WTC11 (cell line): ENCODE measurements at regions not wholly inside any gene's neighbourhood (a gene's known extent, or its start where the extent isn't known, plus 50 kb on each side); places are given as distances from the start of the nearest gene placed in this dataset.

Source experiments
- ATAC-seq: fragments of 200-7000 bp; cut with Tn5 transposase; 2 replicates; pipeline ENCODE4 v1.10.0; 2021; ENCODE audit warnings: mild to moderate bottlenecking, moderate library complexity
- CTCF ChIA-PET: fragments of 300-600 bp; sonication (Branson Sonifier 250); formaldehyde crosslinking; loops from one replicate; lab custom pipeline; 2021; ENCODE audit warnings: antibody characterized with exemption; lab: Charles Lee
- POLR2A ChIA-PET: fragments of 350-600 bp; sonication (Branson Sonifier 250); formaldehyde crosslinking; loops from one replicate; lab custom pipeline; 2021; ENCODE audit warnings: antibody characterized with exemption; lab: Charles Lee
- DNase-seq: peaks from one replicate; pipeline ENCODE4 v3.0.0; 2021; ENCODE audit warnings: low spot score
- H3K27ac Mint-ChIP-seq: 2 replicates; pipeline ENCODE4 v1.8.0; 2021; ENCODE audit warnings: mixed read lengths
- H3K27me3 Mint-ChIP-seq: 2 replicates; pipeline ENCODE4 v1.8.0; 2021; ENCODE audit warnings: low read depth, mild to moderate bottlenecking, moderate library complexity, mixed read lengths
- H3K36me3 Mint-ChIP-seq: 2 replicates; pipeline ENCODE4 v1.8.0; 2021; ENCODE audit warnings: mixed read lengths
- H3K4me1 Mint-ChIP-seq: 2 replicates; pipeline ENCODE4 v1.8.0; 2022; ENCODE audit warnings: mixed read lengths
- H3K4me3 Mint-ChIP-seq: 2 replicates; pipeline ENCODE4 v1.8.0; 2021; ENCODE audit warnings: mild to moderate bottlenecking, moderate library complexity, mixed read lengths
- H3K9me3 Mint-ChIP-seq: 2 replicates; pipeline ENCODE4 v1.8.0; 2021; ENCODE audit warnings: mixed read lengths
- CTCF ChIP-seq: fragments of 200-600 bp; IDR thresholded peaks from 2 replicates; pipeline ENCODE4 v1.8.0; 2022; ENCODE audit warnings: antibody characterized with exemption
- ELF4 ChIP-seq: sonication (generic); formaldehyde crosslinking; IDR thresholded peaks from 2 replicates; pipeline ENCODE4 v1.8.1; 2022; ENCODE audit warnings: low read depth, mild to moderate bottlenecking, moderate library complexity, missing genetic modification reagents
- EMX1 ChIP-seq: fragments of 250-450 bp; sonication (Bioruptor Pico); IDR thresholded peaks from 2 replicates; pipeline ENCODE4 v1.8.0; 2021; ENCODE audit warnings: mild to moderate bottlenecking
- FOXK1 ChIP-seq: sonication (generic); formaldehyde crosslinking; IDR thresholded peaks from 2 replicates; pipeline ENCODE4 v1.8.0; 2022; ENCODE audit warnings: mild to moderate bottlenecking, moderate library complexity, missing genetic modification reagents
- GABPB1 ChIP-seq: sonication (generic); formaldehyde crosslinking; IDR thresholded peaks from 2 replicates; pipeline ENCODE4 v1.8.1; 2023; ENCODE audit warnings: mild to moderate bottlenecking, missing genetic modification reagents
- IRF1 ChIP-seq: sonication (generic); formaldehyde crosslinking; IDR thresholded peaks from 2 replicates; pipeline ENCODE4 v1.8.0; 2023; ENCODE audit warnings: missing genetic modification reagents
- JUN ChIP-seq: sonication (generic); formaldehyde crosslinking; IDR thresholded peaks from 2 replicates; pipeline ENCODE4 v1.8.0; 2023; ENCODE audit warnings: mild to moderate bottlenecking, missing genetic modification reagents
- NR3C1 ChIP-seq: sonication (generic); formaldehyde crosslinking; conservative IDR thresholded peaks from 2 replicates; pipeline ENCODE4 v1.8.1; 2023; ENCODE audit warnings: low read depth, mild to moderate bottlenecking, missing genetic modification reagents
- SMAD4 ChIP-seq: sonication (generic); formaldehyde crosslinking; IDR thresholded peaks from 2 replicates; pipeline ENCODE4 v1.8.0; 2022; ENCODE audit warnings: mild to moderate bottlenecking, missing genetic modification reagents
- SOX15 ChIP-seq: fragments of 250-450 bp; sonication (Bioruptor Pico); IDR thresholded peaks from 2 replicates; pipeline ENCODE4 v1.9.0; 2021; ENCODE audit warnings: mild to moderate bottlenecking
- TCF7 ChIP-seq: sonication (generic); formaldehyde crosslinking; IDR thresholded peaks from 2 replicates; pipeline ENCODE4 v1.8.0; 2022; ENCODE audit warnings: mild to moderate bottlenecking, low read depth, missing genetic modification reagents, moderate library complexity
- ZNF396 ChIP-seq: fragments of 250-450 bp; sonication (Bioruptor Pico); IDR thresholded peaks from 2 replicates; pipeline ENCODE4 v1.8.0; 2021; ENCODE audit warnings: mild to moderate bottlenecking, moderate library complexity, borderline replicate concordance
- ZNF671 ChIP-seq: fragments of 250-450 bp; sonication (Bioruptor Pico); IDR thresholded peaks from 2 replicates; pipeline ENCODE4 v1.8.0; 2021; ENCODE audit warnings: mild to moderate bottlenecking
- ZSCAN18 ChIP-seq: fragments of 250-450 bp; sonication (Bioruptor Pico); IDR thresholded peaks from 2 replicates; pipeline ENCODE4 v2.1.2; 2022; ENCODE audit warnings: mild to moderate bottlenecking, moderate library complexity
- TF ChIP-seq, protein P1 (sequence below): sonication (generic); formaldehyde crosslinking; IDR thresholded peaks from 2 replicates; pipeline ENCODE4 v1.8.1; 2022; ENCODE audit warnings: low read depth, missing genetic modification reagents, borderline replicate concordance
- TF ChIP-seq, protein P2 (sequence below): sonication (generic); formaldehyde crosslinking; IDR thresholded peaks from 2 replicates; pipeline ENCODE4 v1.8.1; 2023; ENCODE audit warnings: mild to moderate bottlenecking, missing genetic modification reagents, moderate library complexity
- TF ChIP-seq, protein P3 (sequence below): fragments of 250-450 bp; sonication (Bioruptor Pico); IDR thresholded peaks from 2 replicates; pipeline ENCODE4 v1.9.0; 2021; ENCODE audit warnings: mild to moderate bottlenecking
- TF ChIP-seq, protein P4 (sequence below): sonication (generic); formaldehyde crosslinking; IDR thresholded peaks from 2 replicates; pipeline ENCODE4 v1.8.1; 2022; ENCODE audit warnings: missing genetic modification reagents, borderline replicate concordance
- TF ChIP-seq, protein P5 (sequence below): fragments of 250-450 bp; sonication (Bioruptor Pico); IDR thresholded peaks from 2 replicates; pipeline ENCODE4 v1.8.0; 2021; ENCODE audit warnings: mild to moderate bottlenecking

DNA sequence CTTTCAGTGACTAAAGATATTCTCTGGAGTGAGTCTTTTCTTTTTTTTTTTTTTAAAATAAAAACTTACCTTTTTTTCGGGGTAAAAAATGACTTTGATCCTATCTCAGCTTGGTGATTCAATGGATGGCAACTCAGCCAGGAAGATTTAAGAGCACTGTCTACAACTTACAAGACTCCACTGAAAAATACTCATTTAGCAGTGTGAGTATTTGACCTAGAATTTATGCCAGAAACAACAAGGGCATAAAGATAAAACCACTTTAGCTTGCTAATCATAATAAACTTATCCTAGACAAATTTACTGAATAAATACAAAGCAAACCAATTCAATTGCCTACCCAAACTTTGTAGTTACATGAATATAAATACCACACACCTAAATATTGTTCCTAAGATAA, 446.6 kb downstream of the RPS29 start:
- CTCF ChIA-PET, result no interaction called here
- TF ChIP-seq, protein P1, sequence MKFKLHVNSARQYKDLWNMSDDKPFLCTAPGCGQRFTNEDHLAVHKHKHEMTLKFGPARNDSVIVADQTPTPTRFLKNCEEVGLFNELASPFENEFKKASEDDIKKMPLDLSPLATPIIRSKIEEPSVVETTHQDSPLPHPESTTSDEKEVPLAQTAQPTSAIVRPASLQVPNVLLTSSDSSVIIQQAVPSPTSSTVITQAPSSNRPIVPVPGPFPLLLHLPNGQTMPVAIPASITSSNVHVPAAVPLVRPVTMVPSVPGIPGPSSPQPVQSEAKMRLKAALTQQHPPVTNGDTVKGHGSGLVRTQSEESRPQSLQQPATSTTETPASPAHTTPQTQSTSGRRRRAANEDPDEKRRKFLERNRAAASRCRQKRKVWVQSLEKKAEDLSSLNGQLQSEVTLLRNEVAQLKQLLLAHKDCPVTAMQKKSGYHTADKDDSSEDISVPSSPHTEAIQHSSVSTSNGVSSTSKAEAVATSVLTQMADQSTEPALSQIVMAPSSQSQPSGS, result no peak
- TF ChIP-seq TCF7 (CRISPR knock-in tag), result no peak
- no peak for TF ChIP-seq IRF1
- TF ChIP-seq, protein P2, sequence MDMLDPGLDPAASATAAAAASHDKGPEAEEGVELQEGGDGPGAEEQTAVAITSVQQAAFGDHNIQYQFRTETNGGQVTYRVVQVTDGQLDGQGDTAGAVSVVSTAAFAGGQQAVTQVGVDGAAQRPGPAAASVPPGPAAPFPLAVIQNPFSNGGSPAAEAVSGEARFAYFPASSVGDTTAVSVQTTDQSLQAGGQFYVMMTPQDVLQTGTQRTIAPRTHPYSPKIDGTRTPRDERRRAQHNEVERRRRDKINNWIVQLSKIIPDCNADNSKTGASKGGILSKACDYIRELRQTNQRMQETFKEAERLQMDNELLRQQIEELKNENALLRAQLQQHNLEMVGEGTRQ, result no peak
- no peak for TF ChIP-seq ZSCAN18 (CRISPR knock-in tag)
- TF ChIP-seq GABPB1 (CRISPR knock-in tag), result no peak
- TF ChIP-seq FOXK1 (CRISPR knock-in tag), result no peak
- no peak for TF ChIP-seq ELF4
- TF ChIP-seq NR3C1 (CRISPR knock-in tag), result no peak
- TF ChIP-seq, protein P3, sequence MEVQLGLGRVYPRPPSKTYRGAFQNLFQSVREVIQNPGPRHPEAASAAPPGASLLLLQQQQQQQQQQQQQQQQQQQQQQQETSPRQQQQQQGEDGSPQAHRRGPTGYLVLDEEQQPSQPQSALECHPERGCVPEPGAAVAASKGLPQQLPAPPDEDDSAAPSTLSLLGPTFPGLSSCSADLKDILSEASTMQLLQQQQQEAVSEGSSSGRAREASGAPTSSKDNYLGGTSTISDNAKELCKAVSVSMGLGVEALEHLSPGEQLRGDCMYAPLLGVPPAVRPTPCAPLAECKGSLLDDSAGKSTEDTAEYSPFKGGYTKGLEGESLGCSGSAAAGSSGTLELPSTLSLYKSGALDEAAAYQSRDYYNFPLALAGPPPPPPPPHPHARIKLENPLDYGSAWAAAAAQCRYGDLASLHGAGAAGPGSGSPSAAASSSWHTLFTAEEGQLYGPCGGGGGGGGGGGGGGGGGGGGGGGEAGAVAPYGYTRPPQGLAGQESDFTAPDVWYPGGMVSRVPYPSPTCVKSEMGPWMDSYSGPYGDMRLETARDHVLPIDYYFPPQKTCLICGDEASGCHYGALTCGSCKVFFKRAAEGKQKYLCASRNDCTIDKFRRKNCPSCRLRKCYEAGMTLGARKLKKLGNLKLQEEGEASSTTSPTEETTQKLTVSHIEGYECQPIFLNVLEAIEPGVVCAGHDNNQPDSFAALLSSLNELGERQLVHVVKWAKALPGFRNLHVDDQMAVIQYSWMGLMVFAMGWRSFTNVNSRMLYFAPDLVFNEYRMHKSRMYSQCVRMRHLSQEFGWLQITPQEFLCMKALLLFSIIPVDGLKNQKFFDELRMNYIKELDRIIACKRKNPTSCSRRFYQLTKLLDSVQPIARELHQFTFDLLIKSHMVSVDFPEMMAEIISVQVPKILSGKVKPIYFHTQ, result no peak
- TF ChIP-seq SOX15 (CRISPR knock-in tag), result no peak
- TF ChIP-seq, protein P4, sequence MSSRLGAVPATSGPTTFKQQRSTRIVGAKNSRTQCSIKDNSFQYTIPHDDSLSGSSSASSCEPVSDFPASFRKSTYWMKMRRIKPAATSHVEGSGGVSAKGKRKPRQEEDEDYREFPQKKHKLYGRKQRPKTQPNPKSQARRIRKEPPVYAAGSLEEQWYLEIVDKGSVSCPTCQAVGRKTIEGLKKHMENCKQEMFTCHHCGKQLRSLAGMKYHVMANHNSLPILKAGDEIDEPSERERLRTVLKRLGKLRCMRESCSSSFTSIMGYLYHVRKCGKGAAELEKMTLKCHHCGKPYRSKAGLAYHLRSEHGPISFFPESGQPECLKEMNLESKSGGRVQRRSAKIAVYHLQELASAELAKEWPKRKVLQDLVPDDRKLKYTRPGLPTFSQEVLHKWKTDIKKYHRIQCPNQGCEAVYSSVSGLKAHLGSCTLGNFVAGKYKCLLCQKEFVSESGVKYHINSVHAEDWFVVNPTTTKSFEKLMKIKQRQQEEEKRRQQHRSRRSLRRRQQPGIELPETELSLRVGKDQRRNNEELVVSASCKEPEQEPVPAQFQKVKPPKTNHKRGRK (CRISPR knock-in tag), result no peak
- TF ChIP-seq ZNF396 (CRISPR knock-in tag), result no peak
- TF ChIP-seq, protein P5, sequence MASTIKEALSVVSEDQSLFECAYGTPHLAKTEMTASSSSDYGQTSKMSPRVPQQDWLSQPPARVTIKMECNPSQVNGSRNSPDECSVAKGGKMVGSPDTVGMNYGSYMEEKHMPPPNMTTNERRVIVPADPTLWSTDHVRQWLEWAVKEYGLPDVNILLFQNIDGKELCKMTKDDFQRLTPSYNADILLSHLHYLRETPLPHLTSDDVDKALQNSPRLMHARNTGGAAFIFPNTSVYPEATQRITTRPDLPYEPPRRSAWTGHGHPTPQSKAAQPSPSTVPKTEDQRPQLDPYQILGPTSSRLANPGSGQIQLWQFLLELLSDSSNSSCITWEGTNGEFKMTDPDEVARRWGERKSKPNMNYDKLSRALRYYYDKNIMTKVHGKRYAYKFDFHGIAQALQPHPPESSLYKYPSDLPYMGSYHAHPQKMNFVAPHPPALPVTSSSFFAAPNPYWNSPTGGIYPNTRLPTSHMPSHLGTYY (CRISPR knock-in tag), result no peak
- no peak for TF ChIP-seq CTCF
- no peak for TF ChIP-seq ZNF671 (CRISPR knock-in tag)
- no peak for TF ChIP-seq JUN (CRISPR knock-in tag)
- no peak for TF ChIP-seq EMX1 (CRISPR knock-in tag)
- TF ChIP-seq SMAD4 (CRISPR knock-in tag), result no peak
- DNase-seq (no peak), ATAC-seq (no peak)
- POLR2A ChIA-PET, result no interaction called here
- no peaks in the 10 kb centered on the region for H3K27me3 Mint-ChIP-seq
- peaks cover 18% of the 10 kb centered on the region for H3K9me3 Mint-ChIP-seq
- H3K4me3 Mint-ChIP-seq, result no peak overlapping the region
- H3K27ac Mint-ChIP-seq, result no peak overlapping the region
- H3K36me3 Mint-ChIP-seq, result peaks cover 2% of the 10 kb centered on the region
- peaks cover 4% of the 10 kb centered on the region; the same call in 1 of the 2 replicates for H3K4me1 Mint-ChIP-seq
